Stomach (tissue), 4 donors: ENCODE measurements at regions not wholly inside any gene's neighbourhood (a gene's known extent, or its start where the extent isn't known, plus 50 kb on each side); places are given as distances from the start of the nearest gene placed in this dataset.

ENCODE experiments used
- POLR2AphosphoS5 ChIP-seq, 3 donors: sonication (generic); formaldehyde crosslinking; IDR thresholded peaks; one replicate each; pipeline ENCODE4 v1.6.1; 2016; ENCODE audit warnings: antibody characterized with exemption in 3 of 3
- TF ChIP-seq, protein P1 (sequence below), 7 experiments: fragments of 450-650 bp in 4 of 7; fragments of 200-600 bp in 3 of 7; sonication (generic) in 3 of 7; IDR thresholded peaks; one replicate each; pipeline ENCODE4 v1.5.1; 2016 to 2019; ENCODE audit warnings: antibody characterized with exemption in 7 of 7, control low read depth in 2 of 7, mild to moderate bottlenecking in 1 of 7

- TF ChIP-seq, protein P1, sequence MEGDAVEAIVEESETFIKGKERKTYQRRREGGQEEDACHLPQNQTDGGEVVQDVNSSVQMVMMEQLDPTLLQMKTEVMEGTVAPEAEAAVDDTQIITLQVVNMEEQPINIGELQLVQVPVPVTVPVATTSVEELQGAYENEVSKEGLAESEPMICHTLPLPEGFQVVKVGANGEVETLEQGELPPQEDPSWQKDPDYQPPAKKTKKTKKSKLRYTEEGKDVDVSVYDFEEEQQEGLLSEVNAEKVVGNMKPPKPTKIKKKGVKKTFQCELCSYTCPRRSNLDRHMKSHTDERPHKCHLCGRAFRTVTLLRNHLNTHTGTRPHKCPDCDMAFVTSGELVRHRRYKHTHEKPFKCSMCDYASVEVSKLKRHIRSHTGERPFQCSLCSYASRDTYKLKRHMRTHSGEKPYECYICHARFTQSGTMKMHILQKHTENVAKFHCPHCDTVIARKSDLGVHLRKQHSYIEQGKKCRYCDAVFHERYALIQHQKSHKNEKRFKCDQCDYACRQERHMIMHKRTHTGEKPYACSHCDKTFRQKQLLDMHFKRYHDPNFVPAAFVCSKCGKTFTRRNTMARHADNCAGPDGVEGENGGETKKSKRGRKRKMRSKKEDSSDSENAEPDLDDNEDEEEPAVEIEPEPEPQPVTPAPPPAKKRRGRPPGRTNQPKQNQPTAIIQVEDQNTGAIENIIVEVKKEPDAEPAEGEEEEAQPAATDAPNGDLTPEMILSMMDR (IDR thresholded peaks at IDR 0.05) = no peak
- TF ChIP-seq POLR2AphosphoS5 (IDR thresholded peaks at IDR 0.05) = no peak
Measured at GRCh38 chr2:167776359-167776758, 471.0 kb downstream of the STK39 start.
